Memory B cell (primary cell): ENCODE measurements at regions not wholly inside any gene's neighbourhood (a gene's known extent, or its start where the extent isn't known, plus 50 kb on each side); places are given as distances from the start of the nearest gene placed in this dataset.

Experiments
- ATAC-seq: fragments of 150-1000 bp; cut with Tn5 transposase; 2 replicates; pipeline ENCODE4 v1.10.0; 2021; ENCODE audit warnings: low read depth, mild to moderate bottlenecking, moderate library complexity
- DNase-seq, 2 donors: peaks; one replicate each; pipeline ENCODE4 v3.0.0; 2022; ENCODE audit warnings: low spot score in 2 of 2
- H3K27ac Mint-ChIP-seq: one replicate; pipeline ENCODE4 v1.8.0; 2022; ENCODE audit warnings: mild to moderate bottlenecking, moderate library complexity, mixed read lengths
- H3K27me3 Mint-ChIP-seq: one replicate; pipeline ENCODE4 v1.8.0; 2022; ENCODE audit warnings: mixed read lengths
- H3K36me3 Mint-ChIP-seq: one replicate; pipeline ENCODE4 v1.8.0; 2022; ENCODE audit warnings: mild to moderate bottlenecking, mixed read lengths
- H3K4me1 Mint-ChIP-seq: one replicate; pipeline ENCODE4 v1.8.0; 2022; ENCODE audit warnings: mixed read lengths
- H3K4me3 Mint-ChIP-seq: one replicate; pipeline ENCODE4 v1.8.0; 2022; ENCODE audit warnings: mild to moderate bottlenecking, moderate library complexity, mixed read lengths
- H3K9me3 Mint-ChIP-seq: one replicate; pipeline ENCODE4 v1.8.0; 2022; ENCODE audit warnings: mixed read lengths

- H3K27ac Mint-ChIP-seq: no peak overlapping the region
- H3K4me3 Mint-ChIP-seq: no peak overlapping the region
- no peaks in the 10 kb centered on the region for H3K9me3 Mint-ChIP-seq
- DNase-seq: no peak
- no peaks in the 10 kb centered on the region for H3K4me1 Mint-ChIP-seq
- peaks cover 5% of the 10 kb centered on the region for H3K27me3 Mint-ChIP-seq
- no peak for ATAC-seq
- no peaks in the 10 kb centered on the region for H3K36me3 Mint-ChIP-seq
Measured at GRCh38 chr5:126369083-126369482, 54.1 kb upstream of the GRAMD2B start.

DNA sequence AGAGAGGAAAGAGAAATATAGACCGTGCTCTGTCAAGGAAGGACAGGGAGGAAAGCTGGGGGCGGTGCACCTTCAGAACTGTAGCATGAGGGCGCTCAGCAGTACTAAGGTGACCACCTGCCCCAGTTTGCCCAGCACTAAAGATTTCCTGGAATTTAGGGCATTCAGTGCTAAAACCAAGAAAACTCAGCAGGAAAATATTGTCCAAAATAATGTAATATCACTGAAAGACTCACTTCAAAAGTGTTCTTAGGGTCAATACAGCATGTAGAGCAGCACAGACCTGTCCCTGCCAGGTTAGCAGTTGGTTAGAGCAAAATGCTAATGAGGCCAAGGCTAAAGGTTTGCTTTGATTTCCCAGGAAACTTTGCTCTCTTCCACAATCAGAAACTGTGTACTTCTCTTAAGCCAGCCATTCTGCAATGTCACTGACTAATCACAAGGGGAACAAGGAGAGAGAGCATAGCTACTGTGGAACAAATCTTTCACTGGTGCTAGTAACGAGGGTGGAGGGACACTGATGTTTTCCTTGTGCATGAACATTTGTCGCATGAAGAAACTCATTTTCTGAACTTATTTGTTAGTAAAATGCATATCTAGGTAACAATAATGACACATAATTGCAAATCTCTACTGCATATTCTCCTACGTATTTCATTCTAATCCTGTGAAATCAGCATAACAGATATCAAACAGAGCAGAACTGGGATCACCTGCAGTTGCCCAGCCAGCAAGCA is 53.0 kb upstream of the GRAMD2B start:
- Mint-ChIP-seq H3K27ac (no peak overlapping the region), H3K9me3 (no peaks in the 10 kb centered on the region), H3K36me3 (no peaks in the 10 kb centered on the region), H3K4me1 (no peaks in the 10 kb centered on the region), H3K27me3 (peaks cover 5% of the 10 kb centered on the region), H3K4me3 (no peak overlapping the region)
- no peak for DNase-seq
- no peak for ATAC-seq

DNA sequence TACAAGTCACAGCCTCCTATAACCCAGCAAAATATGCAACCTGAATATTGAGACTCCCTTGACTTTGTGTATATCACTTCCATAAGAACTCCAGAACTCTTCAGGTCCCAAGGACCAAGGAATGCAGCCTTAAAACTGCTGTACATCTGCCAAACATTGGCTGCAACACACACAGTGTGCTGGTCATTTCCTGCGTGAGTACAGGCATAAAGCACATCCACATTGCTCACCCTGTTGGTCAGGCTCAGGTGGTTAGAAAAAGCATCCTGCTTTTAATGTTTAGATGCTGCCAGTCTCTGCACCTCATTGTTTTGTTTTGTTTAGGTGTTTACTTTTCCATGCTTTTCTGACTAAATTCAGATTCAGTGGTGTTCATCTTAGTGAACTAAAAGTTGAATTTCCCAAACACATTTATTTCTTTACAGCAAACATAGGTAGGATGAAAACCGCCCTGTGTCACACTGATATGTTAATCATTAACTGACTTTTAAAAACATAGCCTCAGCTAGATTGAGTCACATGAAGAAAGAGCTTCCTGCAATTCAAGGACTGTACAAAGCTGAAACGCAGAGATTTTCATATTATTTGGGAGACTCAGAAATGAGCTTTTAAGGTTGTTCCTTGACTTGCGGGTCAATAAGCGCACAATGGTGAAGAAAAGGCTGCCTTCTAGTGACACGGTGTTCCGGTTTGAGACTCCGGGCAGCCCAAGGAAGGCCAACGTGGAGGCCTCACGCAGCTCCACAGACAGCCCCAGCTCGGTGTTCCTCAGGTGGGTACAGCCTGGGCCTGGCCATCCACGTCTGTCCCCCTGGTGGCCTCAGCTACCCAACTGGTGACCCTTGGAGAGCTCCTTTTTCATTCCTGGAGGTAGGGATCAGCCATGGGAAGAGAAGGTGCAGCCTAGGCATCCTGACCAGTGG is 52.2 kb upstream of the GRAMD2B start:
- Mint-ChIP-seq H3K9me3 (no peaks in the 10 kb centered on the region), H3K4me3 (no peak overlapping the region), H3K27ac (no peak overlapping the region), H3K27me3 (peaks cover 5% of the 10 kb centered on the region), H3K4me1 (no peaks in the 10 kb centered on the region), H3K36me3 (no peaks in the 10 kb centered on the region)
- DNase-seq (no peak), ATAC-seq (no peak)

GRCh38 chr5:126373375-126374108 is 49.7 kb upstream of the GRAMD2B start:
- Mint-ChIP-seq H3K27me3 (peaks cover 5% of the 10 kb centered on the region), H3K4me3 (no peak overlapping the region), H3K9me3 (no peaks in the 10 kb centered on the region), H3K4me1 (no peaks in the 10 kb centered on the region), H3K36me3 (no peaks in the 10 kb centered on the region), H3K27ac (no peak overlapping the region)
- no peak for ATAC-seq
- no peak for DNase-seq
